GM10248 (cell line): ENCODE measurements at regions not wholly inside any gene's neighbourhood (a gene's known extent, or its start where the extent isn't known, plus 50 kb on each side); places are given as distances from the start of the nearest gene placed in this dataset.

Experiments used
- CTCF ChIA-PET: fragments of 300-600 bp; sonication (Branson Sonifier 250); formaldehyde crosslinking; extraction: SDS; loops from one replicate; lab custom pipeline; 2021; ENCODE audit warnings: antibody characterized with exemption; lab: Yijun Ruan, JAX
- POLR2A ChIA-PET: fragments of 350-650 bp; sonication (Branson Sonifier 250); formaldehyde crosslinking; extraction: SDS; loops from one replicate; lab custom pipeline; 2020; ENCODE audit warnings: antibody characterized with exemption; lab: Yijun Ruan, JAX
- DNase-seq: peaks from one replicate; pipeline ENCODE4 v3.0.0; 2012; ENCODE audit errors: extremely low spot score
- TF ChIP-seq, protein P1 (sequence below): IDR thresholded peaks from 2 replicates; pipeline ENCODE4 v1.5.1; 2012; ENCODE audit warnings: mild to moderate bottlenecking, low read depth; ENCODE audit errors: extremely low read depth, missing control alignments, control extremely low read depth

DNA sequence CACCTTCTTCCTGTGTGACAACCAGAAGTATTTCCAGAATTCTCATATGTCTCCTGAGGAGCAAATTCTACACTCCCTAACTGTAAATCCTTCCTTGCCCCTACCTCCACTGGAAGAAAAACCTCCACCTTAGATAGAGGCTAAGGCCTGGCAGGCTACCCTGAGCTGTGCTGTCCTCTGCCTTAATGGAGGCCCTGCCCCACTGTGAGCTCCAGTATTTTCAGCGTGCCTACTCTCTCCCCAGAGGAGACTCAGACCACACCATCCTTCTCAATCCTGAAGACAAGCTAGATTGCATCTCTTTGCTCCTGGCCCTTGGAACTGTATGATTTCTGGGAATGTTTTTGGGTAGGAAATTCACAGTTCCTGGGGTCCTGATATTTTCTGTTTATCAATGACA, 110.0 kb upstream of the OBI1 start:
- TF ChIP-seq, protein P1, sequence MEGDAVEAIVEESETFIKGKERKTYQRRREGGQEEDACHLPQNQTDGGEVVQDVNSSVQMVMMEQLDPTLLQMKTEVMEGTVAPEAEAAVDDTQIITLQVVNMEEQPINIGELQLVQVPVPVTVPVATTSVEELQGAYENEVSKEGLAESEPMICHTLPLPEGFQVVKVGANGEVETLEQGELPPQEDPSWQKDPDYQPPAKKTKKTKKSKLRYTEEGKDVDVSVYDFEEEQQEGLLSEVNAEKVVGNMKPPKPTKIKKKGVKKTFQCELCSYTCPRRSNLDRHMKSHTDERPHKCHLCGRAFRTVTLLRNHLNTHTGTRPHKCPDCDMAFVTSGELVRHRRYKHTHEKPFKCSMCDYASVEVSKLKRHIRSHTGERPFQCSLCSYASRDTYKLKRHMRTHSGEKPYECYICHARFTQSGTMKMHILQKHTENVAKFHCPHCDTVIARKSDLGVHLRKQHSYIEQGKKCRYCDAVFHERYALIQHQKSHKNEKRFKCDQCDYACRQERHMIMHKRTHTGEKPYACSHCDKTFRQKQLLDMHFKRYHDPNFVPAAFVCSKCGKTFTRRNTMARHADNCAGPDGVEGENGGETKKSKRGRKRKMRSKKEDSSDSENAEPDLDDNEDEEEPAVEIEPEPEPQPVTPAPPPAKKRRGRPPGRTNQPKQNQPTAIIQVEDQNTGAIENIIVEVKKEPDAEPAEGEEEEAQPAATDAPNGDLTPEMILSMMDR, result no peak
- CTCF ChIA-PET, result no interaction called here
- POLR2A ChIA-PET, result no interaction called here
- no peak for DNase-seq

DNA sequence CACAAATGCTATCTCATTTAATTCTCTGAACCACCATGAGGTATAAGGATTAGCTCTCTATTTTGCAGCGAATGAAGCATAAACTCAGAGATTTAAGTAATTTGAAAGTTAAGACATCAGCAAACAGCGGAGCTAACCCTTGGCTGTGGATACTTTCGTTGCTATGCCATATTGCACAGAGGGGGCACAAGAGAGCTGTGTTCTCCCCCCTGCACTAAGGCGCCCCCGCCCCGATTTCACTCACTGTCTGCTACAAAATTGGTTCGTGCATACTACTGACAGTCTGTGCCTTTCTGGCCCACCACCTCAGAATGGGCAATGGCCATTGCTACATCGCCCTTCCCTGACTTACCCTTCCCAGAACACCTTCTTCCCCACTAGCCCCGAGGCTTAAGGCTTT, 105.7 kb upstream of the OBI1 start:
- ChIA-PET POLR2A (no interaction called here), CTCF (no interaction called here)
- TF ChIP-seq, protein P1, result no peak
- DNase-seq, result no peak

DNA sequence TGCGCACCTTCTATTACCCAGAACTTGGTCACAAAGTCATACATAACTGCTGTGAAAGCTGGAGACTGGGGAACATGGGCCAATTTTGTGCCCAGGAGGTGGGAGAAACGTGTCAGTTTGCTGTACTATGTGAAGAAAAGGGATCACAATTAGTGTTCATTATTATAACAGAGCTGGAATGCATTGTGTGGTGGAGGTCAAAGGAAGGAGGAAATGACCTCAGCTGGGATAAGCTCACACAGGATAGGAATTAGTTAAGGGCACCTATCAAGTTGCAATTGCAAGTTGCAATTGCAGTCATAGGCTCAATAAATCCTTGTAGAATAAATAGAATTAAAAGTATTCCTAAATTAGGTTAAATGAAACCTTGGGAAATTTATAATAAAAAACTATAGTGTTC, 103.9 kb upstream of the OBI1 start:
- CTCF ChIA-PET, result no interaction called here
- TF ChIP-seq, protein P1, result no peak
- POLR2A ChIA-PET, result no interaction called here
- DNase-seq, result no peak

DNA sequence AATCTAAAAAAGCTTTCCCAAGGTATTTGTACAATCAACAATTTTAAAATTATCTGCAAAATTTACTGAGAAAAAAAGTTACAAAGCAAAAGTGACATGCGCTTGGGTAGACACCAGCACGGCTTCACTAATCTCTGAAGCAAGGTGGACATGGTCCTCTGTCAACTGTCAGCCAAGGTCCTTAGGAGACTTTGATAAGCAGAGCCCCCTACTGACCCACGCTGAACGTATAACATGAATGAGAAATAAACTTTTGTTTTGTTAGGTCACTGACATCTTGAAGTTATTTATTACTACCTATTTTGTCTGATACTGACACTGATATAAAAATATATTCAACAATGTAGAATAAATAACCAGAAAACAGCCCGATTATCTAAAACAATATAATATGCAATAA, 100.7 kb upstream of the OBI1 start:
- CTCF ChIA-PET, result no interaction called here
- TF ChIP-seq, protein P1, result no peak
- DNase-seq, result no peak
- POLR2A ChIA-PET, result no interaction called here

DNA sequence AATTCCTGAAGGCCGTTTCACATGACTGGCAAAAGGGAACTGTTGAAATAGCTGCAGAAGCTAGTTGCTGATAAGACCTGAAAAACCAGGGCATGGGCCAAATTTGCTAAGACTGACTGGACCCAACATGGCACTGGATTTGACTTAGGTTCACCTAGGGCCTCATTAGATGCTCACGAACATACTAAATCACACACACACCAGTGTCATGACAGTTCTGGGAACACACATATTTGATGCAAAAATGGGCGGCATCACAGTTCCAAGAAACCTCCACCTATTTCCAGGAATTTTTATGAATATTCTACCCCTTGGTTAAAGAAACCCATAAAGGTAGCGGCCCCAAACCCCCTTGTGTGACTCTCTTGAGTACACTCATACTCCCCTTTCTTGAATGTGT, 99.6 kb upstream of the OBI1 start:
- POLR2A ChIA-PET, result no interaction called here
- TF ChIP-seq, protein P1, result no peak
- no peak for DNase-seq
- CTCF ChIA-PET, result no interaction called here

DNA sequence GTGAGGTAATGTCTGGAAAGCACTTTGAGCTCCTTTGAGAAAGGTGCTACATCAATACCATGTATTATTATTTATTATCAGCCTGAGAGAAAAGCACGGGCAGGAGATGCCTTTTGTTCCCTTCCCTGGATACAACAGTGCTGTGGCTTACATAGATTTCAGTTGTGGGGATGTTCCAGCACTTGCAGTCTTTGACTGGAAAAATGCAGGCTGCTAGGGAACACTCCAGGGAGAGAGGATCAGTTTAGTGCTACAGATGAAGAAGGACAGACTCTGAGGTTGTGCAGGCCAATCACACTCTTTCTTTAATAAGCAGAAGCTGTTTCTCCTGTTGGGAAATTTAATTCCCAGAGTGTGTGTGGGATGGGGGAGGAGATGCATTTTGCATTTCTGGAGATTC, 94.5 kb upstream of the OBI1 start:
- DNase-seq, result no peak
- TF ChIP-seq, protein P1, result no peak
- ChIA-PET CTCF (interaction anchor here (1.4 to 1.5 kb wide), 2 partner anchors 8 to 512 kb away, joined by 4 to 5 read pairs; no protein-coding TSS in a partner anchor), POLR2A (no interaction called here)

DNA sequence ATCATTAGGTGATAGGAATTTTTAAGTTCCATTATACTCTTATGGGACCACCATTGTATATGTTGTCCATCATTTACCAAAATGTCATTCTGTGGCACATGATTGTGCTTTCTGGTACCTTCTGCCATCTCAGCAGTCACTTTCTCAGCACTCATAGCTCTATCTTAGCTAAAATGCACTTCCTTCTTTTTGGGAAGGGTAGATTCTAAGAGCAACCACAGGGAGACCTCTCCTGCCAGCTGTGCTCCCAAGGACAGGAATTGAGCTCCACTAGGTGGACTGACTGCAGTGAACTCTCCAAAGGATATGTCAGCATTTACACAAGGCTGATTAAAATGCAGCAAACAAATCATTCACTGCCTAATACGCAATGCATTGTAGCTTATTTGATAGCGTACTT, 91.8 kb upstream of the OBI1 start:
- ChIA-PET CTCF (interaction anchor here (1.1 to 1.5 kb wide), 2 partner anchors 8 to 10 kb away, joined by 3 read pairs; no protein-coding TSS in a partner anchor), POLR2A (no interaction called here)
- TF ChIP-seq, protein P1, result no peak
- DNase-seq, result no peak
